HepG2 (cell line): ENCODE measurements at regions not wholly inside any gene's neighbourhood (a gene's known extent, or its start where the extent isn't known, plus 50 kb on each side); places are given as distances from the start of the nearest gene placed in this dataset.

ENCODE experiments used
- ATAC-seq: fragments of 200-7000 bp; cut with Tn5 transposase; 3 replicates; pipeline ENCODE4 v1.9.1; 2020; ENCODE audit warnings: mild to moderate bottlenecking, moderate library complexity
- BruUV-seq: library from RNA; stranded (reverse); fragments of 400-500 nt; replicated peaks from 2 replicates; lab custom pipeline; 2021; lab: Mats Ljungman, UMichigan
- CTCF ChIA-PET: fragments of 300-600 bp; formaldehyde crosslinking; extraction: SDS; loops from one replicate; lab custom pipeline; 2021; ENCODE audit warnings: low total read pairs, inconsistent platforms, low intra/inter-chr PET ratio; lab: Yijun Ruan, JAX
- POLR2A ChIA-PET: fragments of 350-600 bp; sonication (Branson Sonifier 250); formaldehyde crosslinking; loops from one replicate; lab custom pipeline; 2020; ENCODE audit warnings: antibody characterized with exemption, inconsistent platforms; lab: Yijun Ruan, JAX
- DNase-seq: peaks from one replicate; pipeline ENCODE4 v3.0.0-alpha.2; 2015; ENCODE audit warnings: low spot score
- FAIRE-seq: peaks from 3 replicates; lab custom pipeline; 2011; peaks lifted over from hg19 to GRCh38; lab: Jason Lieb, UNC
- H2AFZ ChIP-seq: one replicate; pipeline ENCODE4 v1.6.1; 2011; ENCODE audit warnings: low read length, inconsistent platforms
- H3K27ac ChIP-seq: fragments of 300-600 bp; 3 replicates; pipeline ENCODE4 v1.8.0; 2011; ENCODE audit warnings: mixed run types, mild to moderate bottlenecking, mixed read lengths, low read length, inconsistent platforms; ENCODE audit not compliant: insufficient read depth; ENCODE audit errors: extremely low read length
- H3K27me3 ChIP-seq, 2 experiments: fragments of 200-600 bp in 1 of 2; 2 replicates in 1 of 2; 3 replicates in 1 of 2; pipeline versions ENCODE4 v1.6.0 to v1.8.0; 2011; ENCODE audit warnings: low read length in 2 of 2, mild to moderate bottlenecking in 2 of 2, moderate library complexity in 2 of 2, inconsistent platforms in 1 of 2; ENCODE audit not compliant: insufficient read depth in 2 of 2, control insufficient read depth in 1 of 2
- H3K36me3 ChIP-seq, 2 experiments: fragments of 200-600 bp in 1 of 2; replicated peaks in 1 of 2; 2 replicates in 1 of 2; 3 replicates in 1 of 2; pipeline versions ENCODE4 v1.5.1 to v1.8.0; 2011; ENCODE audit warnings: low read length in 2 of 2, inconsistent platforms in 1 of 2; ENCODE audit not compliant: insufficient read depth in 2 of 2, control insufficient read depth in 1 of 2
- H3K4me1 ChIP-seq: 2 replicates; pipeline ENCODE4 v1.5.1; 2012; ENCODE audit warnings: low read length, inconsistent platforms; ENCODE audit not compliant: insufficient read depth
- H3K4me2 ChIP-seq: 2 replicates; pipeline ENCODE4 v1.6.0; 2011; ENCODE audit warnings: low read depth, low read length, inconsistent platforms
- H3K4me3 ChIP-seq, 3 experiments: fragments of 200-600 bp in 1 of 3; sonication (generic), shearing (Covaris generic) in 1 of 3; replicated peaks in 1 of 3; 2 replicates each; pipeline ENCODE4 v1.5.1; 2011 to 2016; ENCODE audit warnings: low read length in 3 of 3, inconsistent platforms in 2 of 3, low read depth in 2 of 3, mild to moderate bottlenecking in 2 of 3, control low read depth in 1 of 3, mixed read lengths in 1 of 3; ENCODE audit not compliant: insufficient read depth in 1 of 3
- H3K79me2 ChIP-seq: one replicate; pipeline ENCODE4 v1.6.1; 2011; ENCODE audit warnings: low read length, inconsistent platforms; ENCODE audit not compliant: insufficient read depth
- H3K9ac ChIP-seq: 2 replicates; pipeline ENCODE4 v1.6.0; 2011; ENCODE audit warnings: mild to moderate bottlenecking, low read depth, low read length, inconsistent platforms; ENCODE audit not compliant: insufficient read depth
- H3K9me3 ChIP-seq: 2 replicates; pipeline ENCODE4 v1.5.1; 2012; ENCODE audit warnings: mild to moderate bottlenecking, low read length
- H4K20me1 ChIP-seq: 2 replicates; pipeline ENCODE4 v1.6.0; 2011; ENCODE audit warnings: inconsistent platforms, mild to moderate bottlenecking, low read length, moderate library complexity; ENCODE audit not compliant: insufficient read depth
- ATF7-NPFF ChIP-seq: sonication (generic); formaldehyde crosslinking; IDR thresholded peaks from 2 replicates; pipeline ENCODE4 v1.8.1; 2023; ENCODE audit warnings: mild to moderate bottlenecking, low read depth, missing genetic modification reagents, moderate library complexity
- CEBPG ChIP-seq: IDR thresholded peaks from 2 replicates; pipeline ENCODE4 v1.6.1; 2016
- FOXP1 ChIP-seq, 2 experiments: fragments of 450-650 bp in 1 of 2; IDR thresholded peaks; 2 replicates each; pipeline ENCODE4 v1.6.1; 2017 to 2018; ENCODE audit warnings: antibody characterized with exemption in 1 of 2
- GATAD1 ChIP-seq: IDR thresholded peaks from 2 replicates; pipeline ENCODE4 v1.6.1; 2016; ENCODE audit warnings: missing genetic modification reagents, missing compliant biosample characterization
- HOXA3 ChIP-seq: sonication (generic); formaldehyde crosslinking; IDR thresholded peaks from 2 replicates; pipeline ENCODE4 v1.5.0; 2020; ENCODE audit warnings: missing genetic modification reagents
- KMT2A ChIP-seq: sonication (generic); formaldehyde crosslinking; IDR thresholded peaks from 2 replicates; pipeline ENCODE4 v1.4.0; 2020; ENCODE audit warnings: missing genetic modification reagents
- PHF5A ChIP-seq: IDR thresholded peaks from one replicate; pipeline ENCODE4 v1.6.1; 2018; ENCODE audit warnings: low read depth, missing genetic modification reagents; ENCODE audit not compliant: unreplicated experiment
- REL ChIP-seq: sonication (generic); formaldehyde crosslinking; conservative IDR thresholded peaks from 2 replicates; pipeline ENCODE4 v1.8.0; 2022; ENCODE audit warnings: mild to moderate bottlenecking, missing genetic modification reagents, moderate library complexity
- SOX13 ChIP-seq, 3 experiments: fragments of 450-650 bp in 1 of 3; sonication (generic) in 1 of 3; formaldehyde crosslinking in 1 of 3; IDR thresholded peaks in 2 of 3; conservative IDR thresholded peaks in 1 of 3; 2 replicates each; pipeline versions ENCODE4 v1.5.0 to v1.6.1; 2016 to 2020; ENCODE audit warnings: antibody characterized with exemption in 1 of 3, mild to moderate bottlenecking in 1 of 3, missing compliant biosample characterization in 1 of 3, missing genetic modification reagents in 1 of 3, moderate library complexity in 1 of 3
- TGIF2 ChIP-seq: IDR thresholded peaks from 2 replicates; pipeline ENCODE4 v1.6.1; 2016; ENCODE audit warnings: control low read depth, missing compliant biosample characterization
- ZNF296 ChIP-seq: sonication (generic); formaldehyde crosslinking; conservative IDR thresholded peaks from 2 replicates; pipeline ENCODE4 v1.5.0; 2020; ENCODE audit warnings: mild to moderate bottlenecking, missing genetic modification reagents
- ZNF337 ChIP-seq: sonication (generic); formaldehyde crosslinking; IDR thresholded peaks from 2 replicates; pipeline ENCODE4 v1.5.1; 2020; ENCODE audit warnings: missing genetic modification reagents, low read depth, mild to moderate bottlenecking, borderline replicate concordance
- ZNF577 ChIP-seq: sonication (generic); formaldehyde crosslinking; IDR thresholded peaks from 2 replicates; pipeline ENCODE4 v1.4.0; 2020; ENCODE audit warnings: mild to moderate bottlenecking, low read depth, missing genetic modification reagents, borderline replicate concordance
- ZNF598 ChIP-seq: sonication (generic); formaldehyde crosslinking; IDR thresholded peaks from 2 replicates; pipeline ENCODE4 v1.5.1; 2020; ENCODE audit warnings: mild to moderate bottlenecking, missing genetic modification reagents, borderline replicate concordance
- ZNF7 ChIP-seq: IDR thresholded peaks from 2 replicates; pipeline ENCODE4 v1.6.1; 2016; ENCODE audit warnings: missing biosample characterization, missing genetic modification reagents
- ZNF773 ChIP-seq: sonication (generic); formaldehyde crosslinking; IDR thresholded peaks from 2 replicates; pipeline ENCODE4 v1.4.0; 2020; ENCODE audit warnings: missing genetic modification reagents, borderline replicate concordance
- ZNF790 ChIP-seq: sonication (generic); formaldehyde crosslinking; IDR thresholded peaks from 2 replicates; pipeline ENCODE4 v1.8.0; 2022; ENCODE audit warnings: missing genetic modification reagents, mild to moderate bottlenecking, borderline replicate concordance
- WGBS: methylation state at CpG from one replicate; pipeline ENCODE4 v1.1.6; 2017; ENCODE audit warnings: low lambda C conversion rate; 5-methylcytosine and 5-hydroxymethylcytosine counted together
- in situ Hi-C: cut with HindIII; loops from 2 replicates; pipeline ENCODE4 v1.10.0; 2017; ENCODE audit warnings: low pct_unique_long_range_greater_than_20kb; ENCODE audit not compliant: extremely low pct_ligation_motif_present
- intact Hi-C: fragments of 100-400 bp; cut with micrococcal nuclease; formaldehyde crosslinking; loops from one replicate; pipeline ENCODE4 v1.10.0; 2022; ENCODE audit not compliant: unreplicated experiment
- TF ChIP-seq, protein P1 (sequence below): sonication (generic); formaldehyde crosslinking; IDR thresholded peaks from 2 replicates; pipeline ENCODE4 v1.9.0; 2021; ENCODE audit warnings: missing genetic modification reagents, mild to moderate bottlenecking, borderline replicate concordance
- TF ChIP-seq, protein P2 (sequence below): sonication (generic); formaldehyde crosslinking; IDR thresholded peaks from 2 replicates; pipeline ENCODE4 v1.8.1; 2023; ENCODE audit warnings: mild to moderate bottlenecking, missing genetic modification reagents

DNA sequence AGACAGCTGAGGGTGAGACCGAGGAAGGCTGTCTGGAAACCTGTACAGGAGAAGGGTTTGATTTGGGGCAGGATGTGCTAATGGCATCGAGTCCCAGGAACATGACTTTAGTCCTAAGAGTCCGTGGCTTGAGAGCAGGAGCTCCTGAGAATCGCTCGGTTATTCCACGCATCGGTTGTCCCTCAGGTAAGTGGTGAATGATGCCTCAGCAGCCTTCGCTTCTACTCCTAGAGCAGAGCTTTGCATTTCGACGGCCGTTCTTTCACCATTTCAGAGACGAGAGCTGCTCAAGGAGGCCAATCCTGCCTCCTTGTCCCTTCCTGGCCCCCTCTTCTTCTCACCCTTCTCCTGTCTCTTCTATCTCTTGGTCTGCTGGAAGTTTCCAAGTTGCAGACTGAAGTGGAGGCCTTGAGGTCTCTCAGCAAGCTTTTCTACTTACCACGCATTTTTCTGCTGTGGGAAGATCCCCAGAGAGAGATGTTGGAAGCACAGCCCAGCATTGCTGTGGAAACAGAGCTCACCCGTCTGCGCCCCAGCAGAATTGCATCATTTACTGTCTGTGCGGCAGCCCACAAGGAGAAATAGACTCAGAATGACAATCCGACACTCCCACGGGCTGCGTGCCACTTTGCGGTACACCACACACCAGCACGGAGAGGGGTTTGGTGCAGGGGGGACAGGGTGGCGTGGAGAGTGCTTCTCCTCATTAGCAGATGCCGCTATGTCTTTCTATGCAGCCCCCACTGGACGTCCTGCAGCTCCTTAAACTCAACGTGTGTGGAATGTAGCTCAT, 270.7 kb upstream of the C1orf174 start:
- FAIRE-seq (no peak), DNase-seq (no peak), ATAC-seq (no peak)
- 51% methylated on average over 15 of the region's 25 CpGs for WGBS
- in situ Hi-C loops (loop anchor here (5.0 kb wide), 1 partner anchor 417 kb away; no protein-coding TSS in a partner anchor), intact Hi-C loops (loop anchor here (10.0 kb wide), 2 partner anchors 424 to 654 kb away; no protein-coding TSS in a partner anchor)
- H3K27ac ChIP-seq = no peak overlapping the region
- H3K4me2 ChIP-seq = no peak overlapping the region
- TF ChIP-seq REL (CRISPR knock-in tag) = no peak
- TF ChIP-seq, protein P1, sequence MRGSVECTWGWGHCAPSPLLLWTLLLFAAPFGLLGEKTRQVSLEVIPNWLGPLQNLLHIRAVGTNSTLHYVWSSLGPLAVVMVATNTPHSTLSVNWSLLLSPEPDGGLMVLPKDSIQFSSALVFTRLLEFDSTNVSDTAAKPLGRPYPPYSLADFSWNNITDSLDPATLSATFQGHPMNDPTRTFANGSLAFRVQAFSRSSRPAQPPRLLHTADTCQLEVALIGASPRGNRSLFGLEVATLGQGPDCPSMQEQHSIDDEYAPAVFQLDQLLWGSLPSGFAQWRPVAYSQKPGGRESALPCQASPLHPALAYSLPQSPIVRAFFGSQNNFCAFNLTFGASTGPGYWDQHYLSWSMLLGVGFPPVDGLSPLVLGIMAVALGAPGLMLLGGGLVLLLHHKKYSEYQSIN = no peak
- TF ChIP-seq, protein P2, sequence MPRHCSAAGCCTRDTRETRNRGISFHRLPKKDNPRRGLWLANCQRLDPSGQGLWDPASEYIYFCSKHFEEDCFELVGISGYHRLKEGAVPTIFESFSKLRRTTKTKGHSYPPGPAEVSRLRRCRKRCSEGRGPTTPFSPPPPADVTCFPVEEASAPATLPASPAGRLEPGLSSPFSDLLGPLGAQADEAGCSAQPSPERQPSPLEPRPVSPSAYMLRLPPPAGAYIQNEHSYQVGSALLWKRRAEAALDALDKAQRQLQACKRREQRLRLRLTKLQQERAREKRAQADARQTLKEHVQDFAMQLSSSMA (CRISPR knock-in tag) = no peak
- no peak for TF ChIP-seq ZNF337 (CRISPR knock-in tag)
- no peak for TF ChIP-seq ZNF790 (CRISPR knock-in tag)
- TF ChIP-seq ZNF7 (CRISPR knock-in tag) = no peak
- no peak for TF ChIP-seq ZNF598 (CRISPR knock-in tag)
- no peak for TF ChIP-seq GATAD1
- no peak for TF ChIP-seq FOXP1 (IDR thresholded peaks at IDR 0.05)
- TF ChIP-seq FOXP1 (CRISPR knock-in tag; IDR thresholded peaks at IDR 0.05) = no peak
- TF ChIP-seq ATF7-NPFF (CRISPR knock-in tag) = no peak
- TF ChIP-seq ZNF577 = no peak
- no peak for TF ChIP-seq CEBPG (CRISPR knock-in tag)
- no peak for TF ChIP-seq ZNF773
- TF ChIP-seq PHF5A (CRISPR knock-in tag) = no peak
- no peak for TF ChIP-seq HOXA3 (CRISPR knock-in tag)
- no peak for TF ChIP-seq SOX13 (IDR thresholded peaks at IDR 0.05)
- no peak for TF ChIP-seq SOX13 (CRISPR knock-in tag; conservative IDR thresholded peaks at IDR 0.05 in 1 of 2, IDR thresholded peaks at IDR 0.05 in 1 of 2)
- no peak for TF ChIP-seq ZNF296 (CRISPR knock-in tag)
- TF ChIP-seq KMT2A = no peak
- no peak for TF ChIP-seq TGIF2 (CRISPR knock-in tag)
- no peaks in the 10 kb centered on the region for H3K36me3 ChIP-seq
- peaks cover 1 to 37% of the 10 kb centered on the region in 2 experiments for H3K27me3 ChIP-seq
- no peaks in the 10 kb centered on the region for H4K20me1 ChIP-seq
- H2AFZ ChIP-seq = no peak overlapping the region
- peaks cover 9% of the 10 kb centered on the region for H3K4me1 ChIP-seq
- ChIA-PET POLR2A (no interaction called here), CTCF (no interaction called here)
- H3K9me3 ChIP-seq = no peaks in the 10 kb centered on the region
- no peaks in the 10 kb centered on the region for H3K79me2 ChIP-seq
- no TSS peak for BruUV-seq
- no peak overlapping the region for H3K4me3 ChIP-seq
- no peak overlapping the region for H3K9ac ChIP-seq
